Suppressor macrophage treated with lipopolysaccharide for 4 hours (primary cell): ENCODE measurements at regions not wholly inside any gene's neighbourhood (a gene's known extent, or its start where the extent isn't known, plus 50 kb on each side); places are given as distances from the start of the nearest gene placed in this dataset.
"Not testable (repeated sequence)": the region's sequence is repeated elsewhere in the genome, so short reads cannot be mapped to it uniquely, and the experiment has no call there.

Source experiments
- DNase-seq: peaks from one replicate; pipeline ENCODE4 v3.0.0-alpha.2; 2020

DNA sequence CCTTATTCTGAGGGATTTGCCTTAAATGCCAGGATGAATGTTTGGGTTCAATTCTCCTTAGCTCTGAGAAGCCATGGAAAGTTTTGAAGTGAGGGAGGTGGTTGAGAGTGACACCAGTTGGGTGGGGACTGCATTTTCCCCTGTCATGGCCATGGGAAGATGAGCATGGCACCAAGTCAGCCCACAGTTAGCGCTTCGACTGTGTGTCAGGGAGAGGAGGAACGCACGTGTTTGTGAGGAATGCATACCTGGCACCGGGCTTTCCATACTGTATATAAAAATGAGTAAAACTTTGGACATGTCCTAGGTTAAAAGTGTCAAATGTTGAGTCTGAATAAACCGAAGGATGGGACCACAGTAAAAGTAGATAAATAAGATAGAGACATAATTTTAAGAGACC, 187.5 kb upstream of the KL start:
- DNase-seq = no peak

GRCh38 chr13:32829269-32829668, 187.0 kb upstream of the KL start:
- no peak for DNase-seq

- DNase-seq = no peak
Measured at GRCh38 chr13:32829676-32830335, 186.4 kb upstream of the KL start.

DNA sequence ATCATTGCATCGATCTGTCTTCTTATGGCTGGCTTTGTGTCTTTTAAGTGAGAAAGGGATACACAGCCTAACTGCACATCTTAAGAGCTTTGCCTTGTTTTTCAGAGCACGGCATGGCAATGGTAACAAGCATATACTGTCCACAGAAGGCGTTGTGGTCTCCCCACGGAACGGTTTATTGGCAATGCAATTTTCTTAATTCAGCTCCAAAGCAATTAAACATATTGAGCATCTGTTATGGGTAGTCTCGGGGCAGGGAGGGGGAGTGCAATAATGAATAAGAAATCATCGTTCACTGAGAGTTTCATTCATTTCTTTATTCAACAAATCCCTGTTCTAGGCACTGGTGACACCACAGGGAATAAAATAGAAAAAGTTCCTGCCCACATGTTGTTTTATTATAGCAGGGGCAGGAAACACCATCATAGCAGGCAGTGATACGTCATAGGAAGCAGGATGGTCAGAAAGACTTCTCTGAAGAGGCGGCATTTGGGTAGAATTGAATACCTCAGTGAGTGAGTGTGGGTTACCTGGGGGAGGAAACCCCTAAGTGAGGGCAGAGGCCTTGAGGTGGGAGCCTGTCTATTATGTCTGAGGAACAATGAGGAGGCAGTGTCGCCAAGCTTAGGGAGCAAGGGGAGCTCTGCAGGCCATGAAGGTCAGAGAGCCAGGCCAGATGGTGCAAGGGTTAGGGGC, 185.7 kb upstream of the KL start:
- no peak for DNase-seq

DNA sequence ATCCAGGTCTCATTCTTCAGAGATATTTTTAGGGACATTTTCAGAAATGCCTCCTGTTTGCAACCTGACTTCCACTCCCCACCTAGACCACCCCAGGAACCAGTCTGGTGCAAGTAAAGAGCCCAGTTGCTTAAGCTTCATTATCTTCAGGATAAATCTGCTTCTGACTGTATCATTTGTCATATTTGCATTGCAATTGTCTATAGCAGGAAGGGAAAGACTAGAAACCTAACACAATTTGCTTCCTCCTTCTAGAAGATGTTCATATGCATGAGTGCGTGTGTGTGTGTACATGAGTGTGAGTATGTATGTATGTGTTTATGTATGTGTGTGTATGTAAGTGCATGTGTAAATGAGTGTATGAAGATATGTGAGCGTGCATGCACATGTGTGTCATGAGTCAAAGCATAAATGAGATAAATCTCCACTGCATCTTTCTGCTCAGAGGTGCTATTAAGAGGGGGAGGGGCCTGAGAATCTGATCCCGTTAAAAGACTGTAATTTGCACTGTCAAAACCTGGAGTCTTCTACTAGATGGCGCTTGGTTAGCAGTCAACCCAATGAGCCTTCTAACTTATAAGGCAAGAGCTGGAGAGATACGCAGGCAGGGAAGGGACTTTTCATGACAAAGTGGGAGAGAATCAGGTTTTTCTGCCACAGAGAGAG, 178.8 kb upstream of the KL start:
- no peak for DNase-seq

- DNase-seq = no peak
Measured at GRCh38 chr13:32837973-32838927, 178.0 kb upstream of the KL start.

GRCh38 chr13:32838945-32839344, 177.3 kb upstream of the KL start:
- DNase-seq = no peak

DNA sequence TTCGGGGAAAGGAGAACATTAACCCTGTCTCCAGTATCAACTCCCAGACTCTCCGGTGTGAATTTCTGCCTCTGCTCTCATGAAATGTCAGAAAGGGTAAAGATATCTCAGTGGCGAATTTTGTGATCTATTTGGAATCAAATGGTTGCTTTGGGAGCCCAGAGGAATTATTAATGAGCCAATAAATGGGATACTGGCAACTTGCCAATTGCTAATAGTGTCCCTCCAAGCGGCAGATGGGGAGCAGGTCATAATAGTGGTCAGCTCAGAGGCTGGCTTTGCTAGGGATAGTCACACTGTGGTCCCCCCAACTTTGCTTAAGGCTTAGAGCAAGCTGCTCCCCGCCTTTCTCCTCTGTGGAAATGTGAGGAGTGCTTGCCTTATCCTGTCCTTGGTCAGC, 176.1 kb upstream of the KL start:
- DNase-seq = no peak

DNA sequence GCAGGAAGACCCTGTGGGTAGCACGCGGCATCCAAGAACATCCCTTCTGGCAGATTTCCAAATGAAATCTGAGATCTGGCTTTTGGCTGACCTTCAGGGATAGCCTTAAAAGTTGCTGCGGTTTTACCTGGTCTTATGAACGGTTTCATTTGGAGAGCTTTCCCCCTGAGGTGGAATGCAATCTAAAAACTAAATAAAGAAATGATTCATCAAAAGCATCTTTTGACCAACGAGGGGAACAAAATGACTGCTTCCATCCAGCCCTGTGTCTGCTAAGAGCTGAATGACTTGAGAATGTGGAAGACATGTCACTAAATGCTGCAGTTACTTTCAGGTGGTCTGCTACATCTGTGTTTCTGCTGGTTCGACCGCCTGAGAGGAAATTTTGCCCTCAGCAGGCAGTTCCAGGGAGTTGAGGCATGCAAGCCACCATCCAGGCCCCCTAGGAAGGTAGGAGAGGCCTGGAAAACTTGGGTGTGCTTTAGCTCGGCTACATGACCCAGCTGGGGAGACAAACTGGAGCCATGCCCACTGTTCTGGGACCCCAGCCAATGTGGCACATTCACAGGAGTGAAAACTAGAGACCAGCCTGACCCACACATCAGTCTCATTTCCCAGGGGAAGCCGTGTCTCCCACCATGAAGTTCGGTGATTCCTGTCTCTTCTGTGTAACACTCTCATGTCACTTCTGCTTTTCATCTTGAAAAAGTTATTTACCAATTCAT, 175.1 kb upstream of the KL start:
- no peak for DNase-seq

DNA sequence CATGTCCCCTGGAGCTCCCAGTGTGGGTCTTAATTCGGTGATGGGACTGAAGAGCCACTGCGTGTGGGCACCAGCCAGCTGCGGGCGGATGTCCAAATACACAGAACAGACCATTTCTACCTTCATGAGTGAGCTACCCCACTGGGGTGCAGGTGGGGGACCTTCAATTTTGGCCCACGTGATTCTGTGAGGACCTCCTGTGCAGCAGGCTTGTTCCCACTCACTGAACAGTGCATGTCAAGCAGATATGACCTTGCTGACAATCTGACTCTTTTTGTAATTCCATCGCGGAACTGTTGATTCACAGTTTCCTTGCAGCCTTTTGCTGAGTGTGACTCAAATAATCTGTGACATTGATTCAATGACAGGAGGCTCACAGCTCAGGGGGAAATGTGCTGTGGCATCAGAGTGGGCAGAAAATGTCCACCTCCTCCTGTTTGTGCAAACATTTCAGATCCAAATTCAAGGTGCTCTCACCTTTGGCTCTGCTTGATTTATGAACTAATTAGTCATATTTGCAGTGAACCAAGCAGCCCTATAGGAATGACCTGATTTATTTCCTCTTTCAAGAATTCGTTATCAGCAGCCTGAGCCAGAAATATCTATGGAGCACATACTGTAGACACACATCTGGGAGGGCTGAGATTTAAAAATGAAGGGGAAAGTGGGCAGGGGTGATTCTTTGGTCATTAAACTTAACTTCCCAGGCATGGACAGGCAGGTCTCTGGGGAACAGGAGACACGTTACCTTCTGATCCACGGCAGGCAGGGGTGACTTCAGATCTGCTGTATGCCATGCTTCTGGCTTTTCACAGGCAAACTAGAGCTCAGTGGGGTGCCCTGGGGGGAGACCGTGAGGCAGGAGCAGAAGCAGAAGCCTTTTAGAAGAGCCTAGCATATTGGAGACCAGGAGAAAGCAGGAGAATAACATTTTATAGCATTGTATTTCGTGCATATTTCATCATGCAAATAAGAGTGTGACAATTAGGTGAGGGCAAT, 170.0 kb upstream of the KL start:
- no peak for DNase-seq

GRCh38 chr13:32847976-32848375, 168.2 kb upstream of the KL start:
- DNase-seq = not testable (repeated sequence)

- no peak for DNase-seq
Measured at GRCh38 chr13:32849369-32849768, 166.9 kb upstream of the KL start.

DNA sequence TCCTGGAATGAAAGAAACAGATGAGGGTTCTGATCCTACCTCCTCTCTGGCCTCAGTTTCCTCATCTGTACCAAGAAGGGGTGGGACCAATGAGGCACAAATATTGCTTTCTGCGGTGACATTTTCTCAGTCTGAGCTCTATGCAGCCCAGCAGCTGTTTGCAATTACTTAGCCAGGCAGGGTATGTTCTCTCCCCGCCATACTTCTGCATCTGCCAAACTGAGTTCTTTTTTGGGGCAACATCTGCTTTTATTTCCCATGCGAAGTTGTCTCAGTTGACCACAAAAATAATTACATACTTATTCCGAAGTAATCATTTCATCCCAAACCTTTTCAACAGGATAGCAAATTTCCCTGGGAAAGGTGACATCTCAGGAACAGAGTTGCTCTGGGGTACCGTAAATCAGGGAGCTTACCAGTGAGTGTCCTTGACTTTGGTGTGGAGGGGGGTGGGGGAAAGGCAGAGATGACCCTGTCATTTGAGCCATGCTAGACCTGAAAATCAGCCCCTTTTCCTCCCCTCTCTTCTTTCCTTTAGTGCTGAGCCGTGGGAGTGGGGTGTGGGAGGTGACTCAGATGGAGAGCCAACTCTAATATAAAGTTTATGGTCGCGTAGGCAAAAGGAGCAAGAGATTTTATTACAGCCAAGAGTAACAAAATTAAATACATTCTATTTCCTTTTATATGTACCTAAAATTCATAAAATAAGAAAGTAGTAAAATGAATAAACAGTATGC, 165.7 kb upstream of the KL start:
- no peak for DNase-seq

DNA sequence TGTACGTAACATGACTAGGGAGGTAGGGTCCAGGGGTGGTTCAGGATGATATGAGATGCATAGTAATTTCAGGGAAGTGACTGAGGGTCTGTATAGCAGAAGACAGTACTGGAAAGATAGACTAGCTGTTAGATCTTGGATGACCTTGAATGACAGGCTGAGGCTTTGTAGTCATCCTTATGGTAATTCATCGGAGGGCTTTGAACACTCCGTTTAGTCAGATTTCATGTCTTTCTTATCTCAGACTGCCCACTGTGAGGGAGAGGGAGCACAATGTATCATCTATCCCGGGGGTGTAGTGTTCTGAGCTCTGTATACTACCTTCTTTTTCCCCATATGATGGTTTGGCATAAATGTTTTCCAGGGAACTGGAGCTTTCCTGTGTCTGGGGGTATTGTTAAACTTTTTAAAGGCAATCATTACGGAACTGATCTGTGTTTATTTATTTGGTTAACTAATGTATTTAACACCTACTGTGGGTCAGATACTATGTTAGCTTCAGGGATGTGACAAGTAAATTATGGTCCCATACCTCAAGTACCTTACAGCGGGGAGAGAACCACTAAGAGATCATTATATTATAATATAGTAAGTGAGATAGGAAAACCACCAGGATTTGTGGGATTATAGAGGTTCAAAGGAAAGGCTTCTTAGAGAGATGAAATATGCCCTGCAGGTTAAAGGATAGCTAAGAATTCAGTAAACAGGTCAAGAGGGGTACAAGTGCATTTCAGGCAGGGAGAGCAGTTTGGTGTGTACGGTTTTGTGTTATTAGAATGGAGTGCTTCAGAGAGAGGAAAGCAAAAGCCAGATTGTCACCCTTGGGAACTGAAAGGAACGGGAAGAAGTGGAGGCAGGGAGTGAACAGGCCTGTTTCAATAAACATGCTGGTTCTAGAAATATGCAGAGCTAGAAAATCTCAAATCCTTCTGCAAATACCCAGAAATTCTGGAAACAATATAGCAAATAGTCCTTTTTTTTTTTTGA, 164.8 kb upstream of the KL start:
- no peak for DNase-seq

GRCh38 chr13:32852526-32852925, 163.7 kb upstream of the KL start:
- no peak for DNase-seq

DNA sequence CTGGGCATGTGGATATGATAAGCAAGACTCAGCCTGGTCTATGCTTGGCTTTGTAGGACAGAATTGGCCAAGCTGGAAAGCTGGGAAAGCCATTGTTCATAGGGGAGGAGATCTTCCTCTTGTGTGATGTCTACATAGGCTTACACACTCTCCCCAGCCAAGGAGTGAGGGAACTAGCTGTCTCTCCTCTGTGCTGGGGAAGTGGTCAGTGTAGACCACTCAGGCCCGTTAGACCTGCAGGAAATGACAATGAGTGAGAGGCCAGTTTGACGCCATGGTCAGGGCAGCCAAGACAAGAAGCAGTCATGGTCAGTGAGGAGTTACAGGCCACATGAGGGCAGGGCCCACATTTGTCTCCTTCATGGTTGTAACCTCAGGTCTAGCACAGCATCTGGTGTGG, 159.1 kb upstream of the KL start:
- DNase-seq = no peak

- DNase-seq = no peak
Measured at GRCh38 chr13:32857689-32858088, 158.5 kb upstream of the KL start.

DNA sequence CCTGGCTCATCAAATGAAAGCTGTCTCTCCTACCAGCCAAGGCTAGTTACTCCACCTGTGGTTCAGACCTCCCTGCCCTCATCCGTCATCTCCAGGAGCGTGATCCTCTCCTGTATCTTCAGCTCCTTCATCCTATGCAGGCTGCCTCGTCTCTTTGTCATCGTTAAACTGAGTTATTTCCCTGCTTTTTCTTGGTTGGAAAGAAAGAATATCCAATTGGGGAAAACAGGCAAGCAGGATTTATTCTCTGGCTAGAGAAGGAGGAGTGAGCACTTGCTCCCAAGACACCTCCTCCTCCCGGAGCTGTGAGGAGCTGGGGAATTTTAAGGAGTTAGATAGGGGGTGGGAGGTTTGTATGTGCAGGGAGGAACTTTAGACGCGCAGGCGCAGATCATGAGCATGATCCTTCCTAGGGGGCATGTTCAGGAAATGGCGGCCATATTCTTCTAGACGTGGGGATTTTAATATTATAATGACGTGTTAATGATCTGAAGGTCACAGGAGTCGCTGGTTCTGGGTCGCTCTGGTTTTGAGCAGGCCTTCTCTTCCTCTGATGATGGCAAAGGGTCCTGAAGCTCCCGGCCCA, 156.4 kb upstream of the KL start:
- no peak for DNase-seq

DNA sequence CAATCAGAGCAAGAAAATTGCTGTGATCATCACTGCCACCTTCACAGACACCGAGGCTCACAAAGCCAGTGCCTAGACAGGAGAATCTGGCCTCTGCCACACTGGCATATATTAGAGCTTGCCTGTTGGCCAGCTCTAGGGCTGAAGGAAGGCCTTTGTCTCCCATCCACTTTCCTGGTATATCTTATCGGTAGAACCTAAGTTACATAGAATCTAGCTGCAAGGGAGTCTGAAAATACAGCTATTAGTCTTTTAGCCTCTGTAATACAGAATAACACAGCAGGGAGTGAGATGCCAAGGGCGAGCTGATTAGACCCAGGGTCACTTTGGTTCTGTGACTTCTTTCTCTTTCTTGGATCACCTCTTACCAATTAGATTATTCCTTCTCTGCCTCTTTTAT, 154.9 kb upstream of the KL start:
- no peak for DNase-seq
